Epithelial cell of proximal tubule (primary cell): ENCODE measurements at regions not wholly inside any gene's neighbourhood (a gene's known extent, or its start where the extent isn't known, plus 50 kb on each side); places are given as distances from the start of the nearest gene placed in this dataset.

Experiments used
- DNase-seq: peaks from one replicate; pipeline ENCODE4 v3.0.0-alpha.2; 2011; ENCODE audit warnings: low read depth
- H3K4me3 ChIP-seq: 2 replicates; pipeline ENCODE4 v1.5.1; 2011; ENCODE audit warnings: low read depth, mild to moderate bottlenecking, low read length
- CTCF ChIP-seq: conservative IDR thresholded peaks from 2 replicates; pipeline ENCODE4 v1.5.1; 2012; ENCODE audit warnings: low read depth, mild to moderate bottlenecking, low read length

DNA sequence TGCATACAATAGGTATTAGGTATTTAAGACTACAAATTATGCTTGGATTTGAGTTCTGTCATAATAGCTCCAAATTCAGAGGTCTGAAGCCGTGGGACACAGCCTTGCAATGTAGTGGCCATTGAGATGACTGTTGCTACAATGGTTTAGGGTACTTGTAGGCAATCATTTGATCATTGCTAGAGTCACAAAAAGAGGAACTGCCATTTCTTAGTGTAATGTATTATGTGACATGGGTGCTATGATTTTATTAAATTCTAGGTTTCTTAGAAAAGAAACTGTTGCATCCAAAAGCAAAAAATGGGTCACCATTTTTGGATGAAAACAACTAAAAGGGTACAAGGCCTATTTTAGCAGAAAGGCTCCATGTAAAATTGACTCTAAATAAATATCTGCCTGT lies 129.9 kb upstream of the ZNF644 start:
- no peak for TF ChIP-seq CTCF
- H3K4me3 ChIP-seq = no peak overlapping the region
- no peak for DNase-seq

DNA sequence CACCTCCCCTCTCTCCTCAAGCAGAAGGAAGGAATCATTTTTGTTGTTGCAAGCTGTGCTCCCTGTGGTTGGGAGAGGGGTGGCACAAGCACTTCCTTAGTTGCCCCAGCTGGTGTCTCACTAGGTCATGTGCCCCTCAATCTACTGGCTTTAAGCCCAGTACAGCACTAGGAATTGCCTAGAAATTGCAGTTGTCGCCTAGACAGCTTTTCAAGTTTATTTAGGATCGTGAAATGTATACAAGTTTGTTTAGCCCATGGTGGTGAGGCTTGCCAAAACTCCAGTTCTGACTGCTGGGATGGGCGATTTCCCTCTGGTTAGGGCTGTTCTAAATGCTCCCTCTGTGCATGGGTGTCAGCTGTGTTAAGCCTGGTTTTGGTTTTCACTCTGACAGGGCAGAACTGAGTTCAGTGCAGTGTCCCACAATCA lies 126.8 kb upstream of the ZNF644 start:
- no peak for TF ChIP-seq CTCF
- DNase-seq = no peak
- no peak overlapping the region for H3K4me3 ChIP-seq

DNA sequence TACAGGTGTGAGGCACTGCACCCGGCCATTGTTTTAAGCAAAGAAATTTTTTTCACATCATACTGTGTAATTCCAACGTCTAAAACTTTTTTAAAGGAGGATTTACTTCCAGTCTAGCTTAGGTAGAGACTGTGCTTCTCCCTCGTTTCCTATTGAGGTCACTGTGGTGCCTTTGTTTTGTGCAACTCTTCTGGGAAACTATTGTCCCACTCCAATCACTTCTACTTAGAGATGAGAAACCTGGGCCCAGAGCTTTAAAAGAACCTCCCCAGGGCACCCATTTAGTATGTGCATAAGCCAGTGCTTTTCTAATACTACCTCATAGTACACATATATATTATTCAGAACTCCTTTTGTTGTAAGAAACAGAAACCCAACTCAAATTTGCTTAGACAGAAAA lies 120.0 kb upstream of the ZNF644 start:
- no peak overlapping the region for H3K4me3 ChIP-seq
- DNase-seq = no peak
- no peak for TF ChIP-seq CTCF

DNA sequence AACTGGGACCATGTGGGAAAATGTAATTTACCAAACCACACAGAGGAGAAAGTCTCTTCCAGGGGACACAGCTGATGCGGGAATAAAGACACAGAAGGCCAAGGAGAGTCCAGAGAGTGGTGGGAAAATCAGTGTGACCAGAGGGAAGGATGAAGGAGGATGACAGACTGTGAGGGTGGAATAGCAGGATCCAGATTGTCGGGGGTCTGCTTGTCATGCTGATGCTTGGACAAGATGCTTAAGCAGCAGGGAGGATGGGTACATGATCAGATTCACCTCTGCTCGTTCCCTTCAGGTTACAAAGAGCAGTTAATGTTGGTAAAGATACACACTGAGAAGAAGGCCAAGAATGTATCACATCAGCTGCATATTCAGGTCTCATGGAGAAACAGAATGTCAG lies 117.1 kb upstream of the ZNF644 start:
- no peak for DNase-seq
- TF ChIP-seq CTCF = no peak
- H3K4me3 ChIP-seq = no peak overlapping the region

DNA sequence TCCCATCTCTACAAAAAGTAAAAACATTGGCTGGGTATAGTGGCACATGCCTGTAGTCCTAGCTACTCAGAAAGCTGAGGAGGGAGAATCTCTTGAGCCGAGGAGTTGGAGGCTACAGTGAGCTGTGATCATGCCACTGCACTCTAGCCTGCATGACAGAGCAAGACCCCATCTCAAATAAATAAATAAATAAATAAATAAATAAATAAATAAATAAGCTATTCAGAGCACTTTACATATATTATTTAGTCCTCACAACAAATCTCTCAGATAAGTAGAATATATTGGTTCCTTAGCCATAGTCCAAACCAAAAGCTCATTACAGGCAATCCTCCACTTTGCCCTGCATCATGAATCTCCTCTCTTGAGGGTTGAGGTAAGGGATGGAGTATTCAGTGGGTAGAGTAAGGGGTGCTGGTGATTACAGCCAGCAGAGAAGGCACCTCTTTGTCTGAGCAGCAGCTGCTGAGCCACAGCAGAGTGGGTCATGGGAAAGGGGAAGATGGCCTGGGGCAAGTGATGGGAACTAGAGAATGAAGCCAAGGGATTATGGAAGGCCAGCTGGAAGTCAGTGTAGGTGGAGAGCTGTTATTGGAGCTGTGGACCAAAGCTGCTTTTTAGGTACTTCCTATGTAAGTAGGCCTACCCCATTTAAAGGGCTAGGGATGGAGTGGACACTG lies 115.5 kb upstream of the ZNF644 start:
- no peak for DNase-seq
- no peak overlapping the region for H3K4me3 ChIP-seq
- no peak for TF ChIP-seq CTCF

DNA sequence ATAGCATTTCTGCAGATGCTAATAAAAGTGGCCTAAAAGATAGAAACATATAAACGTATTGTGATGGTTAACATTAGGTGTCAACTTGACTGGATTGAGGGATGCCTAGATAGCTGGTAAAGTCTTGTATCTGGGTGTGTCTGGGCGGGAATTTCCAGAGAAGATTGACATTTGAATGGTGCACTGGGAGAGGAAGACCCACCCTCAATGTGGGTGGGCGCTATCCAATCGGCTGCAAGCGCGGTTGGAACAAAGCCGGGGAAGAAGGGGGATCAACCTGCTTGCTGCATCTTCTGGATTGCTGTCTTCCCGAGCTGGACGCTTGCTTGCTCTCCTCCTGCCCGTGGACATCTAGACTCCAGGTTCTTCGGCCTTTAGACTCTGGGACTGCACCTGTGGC lies 114.0 kb upstream of the ZNF644 start:
- no peak for TF ChIP-seq CTCF
- H3K4me3 ChIP-seq = no peak overlapping the region
- DNase-seq = no peak

DNA sequence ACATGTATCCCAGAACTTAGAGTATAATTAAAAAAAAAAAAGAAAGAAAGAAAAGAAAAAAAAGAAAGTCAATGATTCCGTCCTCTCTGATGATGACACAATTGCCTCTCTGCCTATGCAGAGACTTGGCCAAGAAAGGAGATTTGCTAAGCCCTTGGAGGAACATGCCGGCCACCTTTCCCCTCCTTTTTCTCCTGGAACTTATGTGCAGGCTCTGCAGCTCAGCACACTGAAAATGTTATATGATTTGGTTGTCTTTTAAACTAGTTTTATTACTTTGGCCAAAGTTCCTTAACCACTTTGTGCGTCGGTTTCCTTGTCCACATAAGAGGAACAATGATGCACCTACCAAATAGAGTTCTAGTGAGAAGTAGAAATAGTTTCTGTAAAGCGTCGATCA lies 111.4 kb upstream of the ZNF644 start:
- H3K4me3 ChIP-seq = no peak overlapping the region
- no peak for TF ChIP-seq CTCF
- DNase-seq = no peak
